ENCODE measurements at regions not wholly inside any gene's neighbourhood (a gene's known extent, or its start where the extent isn't known, plus 50 kb on each side); places are given as distances from the start of the nearest gene placed in this dataset.

GRCh38 chr12:17841496-17841895, 248.5 kb downstream of the RERGL start (continued):
- no peak for TF ChIP-seq POLR2AphosphoS5 (IDR thresholded peaks at IDR 0.05; ENCODE audit: low read depth, low read length)
- no peak for TF ChIP-seq FOXM1 (IDR thresholded peaks at IDR 0.05; ENCODE audit: low read depth)
- TF ChIP-seq RAD21 (IDR thresholded peaks at IDR 0.05; ENCODE audit: low read length): no peak
- no peak for TF ChIP-seq TEAD4 (IDR thresholded peaks at IDR 0.05; ENCODE audit: borderline replicate concordance, insufficient read depth)
- no peak for TF ChIP-seq EZH2phosphoT487 (IDR thresholded peaks at IDR 0.05; ENCODE audit: borderline replicate concordance, low read depth)

- no peaks in the 10 kb centered on the region for H3K4me1 ChIP-seq (ENCODE audit: control insufficient read depth in 1 of 2, insufficient read depth in 2 of 2, low read depth in 1 of 2, low read length in 1 of 2)
- WGBS (ENCODE audit: low lambda C conversion rate): 27% methylated on average over 1 of the region's 1 CpG
- no peak overlapping the region for H3K4me3 ChIP-seq (ENCODE audit: low read depth in 2 of 2, low read length in 1 of 2)
- no peak overlapping the region for H3K27ac ChIP-seq (ENCODE audit: low read depth in 2 of 2, low read length in 1 of 2)
- H3K9me3 ChIP-seq: no peaks in the 10 kb centered on the region
- no peak overlapping the region for H2AFZ ChIP-seq (ENCODE audit: low read depth)
- no peaks in the 10 kb centered on the region for H3K79me2 ChIP-seq (ENCODE audit: insufficient read depth)
- H3K4me2 ChIP-seq: no peak overlapping the region
- TF ChIP-seq NRF1 (IDR thresholded peaks at IDR 0.05; ENCODE audit: low read depth, low read length): no peak
- TF ChIP-seq NFIC (IDR thresholded peaks at IDR 0.05; ENCODE audit: borderline replicate concordance): no peak
- no peak for TF ChIP-seq RXRA (IDR thresholded peaks at IDR 0.05; ENCODE audit: borderline replicate concordance, low read depth)
- TF ChIP-seq, protein P1, sequence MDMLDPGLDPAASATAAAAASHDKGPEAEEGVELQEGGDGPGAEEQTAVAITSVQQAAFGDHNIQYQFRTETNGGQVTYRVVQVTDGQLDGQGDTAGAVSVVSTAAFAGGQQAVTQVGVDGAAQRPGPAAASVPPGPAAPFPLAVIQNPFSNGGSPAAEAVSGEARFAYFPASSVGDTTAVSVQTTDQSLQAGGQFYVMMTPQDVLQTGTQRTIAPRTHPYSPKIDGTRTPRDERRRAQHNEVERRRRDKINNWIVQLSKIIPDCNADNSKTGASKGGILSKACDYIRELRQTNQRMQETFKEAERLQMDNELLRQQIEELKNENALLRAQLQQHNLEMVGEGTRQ (IDR thresholded peaks at IDR 0.05; ENCODE audit: borderline replicate concordance, low read depth, low read length): no peak
- no peak for TF ChIP-seq CHD2 (IDR thresholded peaks at IDR 0.05; ENCODE audit: low read length, partially characterized antibody)
- no peaks in the 10 kb centered on the region for H3K36me3 ChIP-seq (replicated peaks in 1 of 2; ENCODE audit: control insufficient read depth in 1 of 2, insufficient read depth in 2 of 2, low read length in 1 of 2)
- no peak for DNase-seq
- H3K9ac ChIP-seq: no peak overlapping the region
- no peaks in the 10 kb centered on the region for H3K27me3 ChIP-seq (ENCODE audit: insufficient read depth)
- no peaks in the 10 kb centered on the region for H3K9me2 ChIP-seq
- no peaks in the 10 kb centered on the region for H4K20me1 ChIP-seq (ENCODE audit: insufficient read depth)
- ChIA-PET POLR2A (no interaction called here), CTCF (no interaction called here)
- no peaks in the 10 kb centered on the region for H3F3A ChIP-seq (replicated peaks; ENCODE audit: insufficient read depth)
Measured at GRCh38 chr12:17829813-17830212, 260.2 kb downstream of the RERGL start.

DNA sequence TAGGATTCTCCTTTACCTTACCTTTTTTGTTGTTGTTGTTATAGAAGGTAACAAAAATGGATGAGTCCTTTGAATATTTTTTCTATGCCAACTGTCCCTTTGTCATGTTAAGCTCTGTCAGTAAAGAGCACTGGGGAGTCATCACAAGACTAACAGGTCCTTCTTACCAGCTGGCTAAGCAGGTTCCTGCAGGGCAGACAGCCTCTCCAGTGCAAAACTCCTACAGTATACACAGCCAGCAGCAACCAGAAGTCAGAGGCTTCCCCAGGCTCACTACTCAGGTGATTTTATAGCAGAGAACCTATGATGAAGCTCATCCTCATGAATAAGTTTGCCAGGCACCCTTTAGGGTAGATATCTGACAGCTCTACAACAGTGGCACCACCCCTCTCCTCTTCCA, 271.1 kb downstream of the RERGL start:
- Histone ChIP-seq H3K9me3 (no peaks in the 10 kb centered on the region), H3K27ac (ENCODE audit: low read depth in 2 of 2, low read length in 1 of 2) (no peak overlapping the region), H3K79me2 (ENCODE audit: insufficient read depth) (no peaks in the 10 kb centered on the region), H3K27me3 (ENCODE audit: insufficient read depth) (no peaks in the 10 kb centered on the region), H3K4me1 (ENCODE audit: control insufficient read depth in 1 of 2, insufficient read depth in 2 of 2, low read depth in 1 of 2, low read length in 1 of 2) (no peaks in the 10 kb centered on the region), H3K9ac (no peak overlapping the region), H3K4me2 (no peak overlapping the region), H3F3A (replicated peaks; ENCODE audit: insufficient read depth) (no peaks in the 10 kb centered on the region), H4K20me1 (ENCODE audit: insufficient read depth) (no peaks in the 10 kb centered on the region), H2AFZ (ENCODE audit: low read depth) (no peak overlapping the region), H3K4me3 (ENCODE audit: low read depth in 2 of 2, low read length in 1 of 2) (no peak overlapping the region), H3K36me3 (replicated peaks in 1 of 2; ENCODE audit: control insufficient read depth in 1 of 2, insufficient read depth in 2 of 2, low read length in 1 of 2) (no peaks in the 10 kb centered on the region), H3K9me2 (no peaks in the 10 kb centered on the region)
- no peak for TF ChIP-seq SMC3 (IDR thresholded peaks at IDR 0.05; ENCODE audit: low read depth, low read length)
- DNase-seq: no peak
- ChIA-PET CTCF (interaction anchor here (0.8 kb wide), 1 partner anchor 173 kb away, joined by 3 read pairs; no protein-coding TSS in a partner anchor), POLR2A (no interaction called here)

GRCh38 chr12:17810399-17810798, 279.6 kb downstream of the RERGL start:
- no peaks in the 10 kb centered on the region for H3K4me1 ChIP-seq (ENCODE audit: control insufficient read depth in 1 of 2, insufficient read depth in 2 of 2, low read depth in 1 of 2, low read length in 1 of 2)
- H3K9me3 ChIP-seq: no peaks in the 10 kb centered on the region; the same call in 1 of the 2 replicates
- no peak overlapping the region for H3K4me3 ChIP-seq (ENCODE audit: low read depth in 2 of 2, low read length in 1 of 2)
- H3K36me3 ChIP-seq (replicated peaks in 1 of 2; ENCODE audit: control insufficient read depth in 1 of 2, insufficient read depth in 2 of 2, low read length in 1 of 2): no peaks in the 10 kb centered on the region
- DNase-seq: no peak
- ChIA-PET POLR2A (no interaction called here), CTCF (no interaction called here)
- H3K9me2 ChIP-seq: no peaks in the 10 kb centered on the region
- no peaks in the 10 kb centered on the region for H3F3A ChIP-seq (replicated peaks; ENCODE audit: insufficient read depth)
- no peak overlapping the region for H3K4me2 ChIP-seq
- no peak overlapping the region for H3K9ac ChIP-seq
- 14% methylated on average over 3 of the region's 3 CpGs for WGBS (ENCODE audit: low lambda C conversion rate)
- no peaks in the 10 kb centered on the region for H3K79me2 ChIP-seq (ENCODE audit: insufficient read depth)
- no peak overlapping the region for H2AFZ ChIP-seq (ENCODE audit: low read depth)
- H4K20me1 ChIP-seq (ENCODE audit: insufficient read depth): no peaks in the 10 kb centered on the region
- H3K27me3 ChIP-seq (ENCODE audit: insufficient read depth): no peaks in the 10 kb centered on the region
- no peak overlapping the region for H3K27ac ChIP-seq (ENCODE audit: low read depth in 2 of 2, low read length in 1 of 2)
- TF ChIP-seq FOSL2 (IDR thresholded peaks at IDR 0.05; ENCODE audit: borderline replicate concordance, low read depth) (no peak), PBX3 (IDR thresholded peaks at IDR 0.05) (no peak), RCOR1 (IDR thresholded peaks at IDR 0.05; ENCODE audit: low read length) (no peak), RXRA (IDR thresholded peaks at IDR 0.05; ENCODE audit: borderline replicate concordance, low read depth) (no peak), CTCF (IDR thresholded peaks at IDR 0.05) (no peak), EZH2phosphoT487 (IDR thresholded peaks at IDR 0.05; ENCODE audit: borderline replicate concordance, low read depth) (no peak), FOXM1 (IDR thresholded peaks at IDR 0.05; ENCODE audit: low read depth) (no peak)
- TF ChIP-seq, protein P2, sequence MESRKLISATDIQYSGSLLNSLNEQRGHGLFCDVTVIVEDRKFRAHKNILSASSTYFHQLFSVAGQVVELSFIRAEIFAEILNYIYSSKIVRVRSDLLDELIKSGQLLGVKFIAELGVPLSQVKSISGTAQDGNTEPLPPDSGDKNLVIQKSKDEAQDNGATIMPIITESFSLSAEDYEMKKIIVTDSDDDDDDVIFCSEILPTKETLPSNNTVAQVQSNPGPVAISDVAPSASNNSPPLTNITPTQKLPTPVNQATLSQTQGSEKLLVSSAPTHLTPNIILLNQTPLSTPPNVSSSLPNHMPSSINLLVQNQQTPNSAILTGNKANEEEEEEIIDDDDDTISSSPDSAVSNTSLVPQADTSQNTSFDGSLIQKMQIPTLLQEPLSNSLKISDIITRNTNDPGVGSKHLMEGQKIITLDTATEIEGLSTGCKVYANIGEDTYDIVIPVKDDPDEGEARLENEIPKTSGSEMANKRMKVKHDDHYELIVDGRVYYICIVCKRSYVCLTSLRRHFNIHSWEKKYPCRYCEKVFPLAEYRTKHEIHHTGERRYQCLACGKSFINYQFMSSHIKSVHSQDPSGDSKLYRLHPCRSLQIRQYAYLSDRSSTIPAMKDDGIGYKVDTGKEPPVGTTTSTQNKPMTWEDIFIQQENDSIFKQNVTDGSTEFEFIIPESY (IDR thresholded peaks at IDR 0.05; ENCODE audit: borderline replicate concordance, low read depth): no peak
